ENCODE measurements at regions not wholly inside any gene's neighbourhood (a gene's known extent, or its start where the extent isn't known, plus 50 kb on each side); places are given as distances from the start of the nearest gene placed in this dataset.

DNA sequence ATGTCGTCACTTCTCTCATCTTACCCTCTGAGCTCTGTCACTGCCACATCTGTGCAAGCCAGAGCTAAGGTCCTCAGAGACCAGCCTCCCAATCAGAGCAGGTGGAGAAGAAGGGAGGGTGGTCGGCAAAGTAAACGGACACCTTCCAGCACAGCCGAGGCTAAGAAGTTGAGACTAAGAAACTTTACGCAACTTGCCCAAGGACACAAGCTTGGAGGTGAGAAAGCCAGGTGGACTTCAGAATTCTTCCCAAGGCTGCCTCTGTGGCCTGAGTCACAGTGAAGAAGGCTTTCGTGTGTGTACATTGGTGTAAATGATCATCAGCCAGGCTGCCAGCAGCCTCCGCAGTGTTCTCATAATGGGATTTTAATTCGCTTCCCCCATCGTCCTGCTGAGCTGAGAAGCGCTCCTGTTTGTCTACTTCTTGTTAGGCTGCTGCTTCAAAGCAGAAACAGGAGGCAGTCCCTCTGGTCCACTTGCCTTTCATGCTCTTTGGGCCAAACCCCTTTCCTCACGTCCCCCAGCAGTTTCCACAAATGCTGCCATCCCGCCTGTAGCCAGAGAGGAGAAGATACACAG lies 125.0 kb upstream of the RPL38 start:
- TF ChIP-seq, protein P1, sequence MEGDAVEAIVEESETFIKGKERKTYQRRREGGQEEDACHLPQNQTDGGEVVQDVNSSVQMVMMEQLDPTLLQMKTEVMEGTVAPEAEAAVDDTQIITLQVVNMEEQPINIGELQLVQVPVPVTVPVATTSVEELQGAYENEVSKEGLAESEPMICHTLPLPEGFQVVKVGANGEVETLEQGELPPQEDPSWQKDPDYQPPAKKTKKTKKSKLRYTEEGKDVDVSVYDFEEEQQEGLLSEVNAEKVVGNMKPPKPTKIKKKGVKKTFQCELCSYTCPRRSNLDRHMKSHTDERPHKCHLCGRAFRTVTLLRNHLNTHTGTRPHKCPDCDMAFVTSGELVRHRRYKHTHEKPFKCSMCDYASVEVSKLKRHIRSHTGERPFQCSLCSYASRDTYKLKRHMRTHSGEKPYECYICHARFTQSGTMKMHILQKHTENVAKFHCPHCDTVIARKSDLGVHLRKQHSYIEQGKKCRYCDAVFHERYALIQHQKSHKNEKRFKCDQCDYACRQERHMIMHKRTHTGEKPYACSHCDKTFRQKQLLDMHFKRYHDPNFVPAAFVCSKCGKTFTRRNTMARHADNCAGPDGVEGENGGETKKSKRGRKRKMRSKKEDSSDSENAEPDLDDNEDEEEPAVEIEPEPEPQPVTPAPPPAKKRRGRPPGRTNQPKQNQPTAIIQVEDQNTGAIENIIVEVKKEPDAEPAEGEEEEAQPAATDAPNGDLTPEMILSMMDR (IDR thresholded peaks at IDR 0.05): no peak
- Histone ChIP-seq H3K9me3 (peaks cover 0 to 19% (median 3%) of the 10 kb centered on the region in 11 donors), H3K36me3 (no peaks in the 10 kb centered on the region), H3K27ac (no peak overlapping the region), H3K27me3 (peaks cover 0 to 53% (median 43%) of the 10 kb centered on the region in 7 donors), H3K4me1 (no peaks in the 10 kb centered on the region), H3K4me3 (no peak overlapping the region)
- WGBS, 2 donors: 68% methylated on average over 12 of the region's 12 CpGs
- intact Hi-C loops (cut with DNase I): no loop called here
- ATAC-seq (no peak), DNase-seq (no peak)

DNA sequence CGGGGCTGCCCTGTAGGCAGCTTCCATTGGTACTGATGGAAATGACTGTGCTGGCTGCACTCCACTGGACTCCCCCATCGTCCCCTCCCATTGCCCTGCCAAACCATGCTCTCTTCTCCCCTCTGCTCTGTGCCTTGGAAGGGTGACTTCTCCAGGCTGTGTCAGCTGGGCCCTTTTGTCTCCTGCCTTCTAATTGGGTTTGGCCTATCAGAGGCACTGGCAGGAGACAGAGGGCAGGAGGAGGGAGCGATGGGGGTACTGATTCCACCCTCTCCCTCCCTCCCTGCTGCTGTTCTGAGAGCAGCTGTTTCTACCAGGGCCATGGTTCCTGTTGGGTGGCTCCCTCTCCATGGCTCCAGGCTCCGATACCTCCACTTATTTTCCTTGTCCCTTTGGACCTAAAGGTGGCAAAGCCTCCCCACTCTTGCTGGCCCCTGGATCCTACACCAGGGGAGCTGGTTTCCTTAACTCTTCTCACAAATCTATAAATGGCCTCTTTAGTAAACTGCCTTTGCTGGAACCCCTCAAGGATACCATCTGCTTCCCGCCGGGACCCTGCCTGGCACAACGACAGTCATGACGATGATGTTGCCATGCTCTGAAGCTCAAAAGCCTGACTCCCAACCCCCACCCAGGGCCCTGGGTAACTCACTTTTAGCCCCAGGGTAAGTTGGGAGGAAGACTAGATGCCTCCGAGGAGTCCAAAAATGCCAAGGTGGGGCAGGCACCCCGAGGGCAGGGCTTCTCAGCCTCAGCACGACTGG lies 123.8 kb upstream of the RPL38 start:
- intact Hi-C loops (cut with DNase I): loop anchor here in 1 of 10 donors (10.0 kb wide), 1 partner anchor 55 kb away; no protein-coding TSS in a partner anchor
- DNase-seq (no peak), ATAC-seq (no peak)
- Histone ChIP-seq H3K4me1 (no peaks in the 10 kb centered on the region), H3K27ac (no peak overlapping the region), H3K36me3 (no peaks in the 10 kb centered on the region), H3K9me3 (peaks cover 0 to 7% (median 0%) of the 10 kb centered on the region in 11 donors), H3K27me3 (peaks cover 0 to 58% (median 47%) of the 10 kb centered on the region in 7 donors), H3K4me3 (no peak overlapping the region)
- TF ChIP-seq, protein P1 (IDR thresholded peaks at IDR 0.05): no peak
- 74 to 88% methylated on average over 11 of the region's 11 CpGs for WGBS, 2 donors

DNA sequence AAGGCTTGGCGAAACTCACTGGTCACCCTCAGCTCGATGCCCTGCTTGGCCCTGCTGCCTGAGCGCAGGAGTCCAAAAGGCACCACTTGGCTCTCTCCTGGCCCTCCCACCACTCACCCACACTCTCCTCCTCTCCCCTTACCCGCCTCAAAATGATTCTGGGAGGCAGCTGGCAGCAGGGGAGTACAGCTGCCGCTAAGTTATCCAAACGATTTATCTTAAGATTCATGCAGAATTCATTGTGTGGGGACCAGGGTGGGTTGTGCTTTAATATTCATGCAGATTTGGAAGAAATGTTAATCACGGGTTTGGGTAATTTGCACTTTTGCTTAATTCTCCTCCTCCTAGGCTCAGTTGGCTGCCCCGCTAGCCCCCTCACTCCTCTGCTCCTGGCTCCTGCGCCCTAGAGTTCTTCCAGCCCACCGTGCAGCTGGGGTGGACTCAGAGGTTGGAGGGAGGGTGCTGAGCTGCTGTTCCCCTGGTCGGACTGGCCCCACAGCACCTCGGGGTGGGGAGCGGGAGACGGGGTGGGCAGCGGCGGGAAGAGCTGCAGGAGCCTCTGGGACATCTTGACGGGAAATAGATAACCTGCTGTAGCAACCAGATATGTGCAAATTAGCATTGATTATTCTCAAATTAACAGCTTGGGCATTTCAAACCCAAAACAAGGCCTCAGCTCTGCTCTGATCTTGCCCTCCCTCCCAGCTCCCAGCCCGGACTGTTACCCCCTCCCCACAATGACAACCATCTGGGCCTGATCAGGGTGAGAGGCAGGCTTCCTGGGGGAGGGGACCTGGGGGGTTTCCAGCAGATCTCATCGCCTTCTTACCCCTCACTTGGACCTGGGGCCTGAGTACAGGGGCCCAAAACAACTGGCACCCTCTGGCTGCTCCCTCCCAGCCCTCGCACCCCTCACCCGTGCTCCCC lies 122.6 kb upstream of the RPL38 start:
- TF ChIP-seq, protein P1 (IDR thresholded peaks at IDR 0.05): no peak
- H3K27ac ChIP-seq: no peak overlapping the region
- DNase-seq (no peak), ATAC-seq (no peak)
- H3K27me3 ChIP-seq: peaks cover 0 to 58% (median 47%) of the 10 kb centered on the region in 7 donors
- no peak overlapping the region for H3K4me3 ChIP-seq
- H3K9me3 ChIP-seq: peaks cover 0 to 8% (median 0%) of the 10 kb centered on the region in 11 donors
- no peaks in the 10 kb centered on the region for H3K36me3 ChIP-seq
- intact Hi-C loops (cut with DNase I): loop anchor here in 1 of 10 donors (10.0 kb wide), 1 partner anchor 56 kb away; no protein-coding TSS in a partner anchor
- WGBS, 2 donors: 28 to 32% methylated on average over 21 of the region's 21 CpGs
- no peaks in the 10 kb centered on the region for H3K4me1 ChIP-seq

DNA sequence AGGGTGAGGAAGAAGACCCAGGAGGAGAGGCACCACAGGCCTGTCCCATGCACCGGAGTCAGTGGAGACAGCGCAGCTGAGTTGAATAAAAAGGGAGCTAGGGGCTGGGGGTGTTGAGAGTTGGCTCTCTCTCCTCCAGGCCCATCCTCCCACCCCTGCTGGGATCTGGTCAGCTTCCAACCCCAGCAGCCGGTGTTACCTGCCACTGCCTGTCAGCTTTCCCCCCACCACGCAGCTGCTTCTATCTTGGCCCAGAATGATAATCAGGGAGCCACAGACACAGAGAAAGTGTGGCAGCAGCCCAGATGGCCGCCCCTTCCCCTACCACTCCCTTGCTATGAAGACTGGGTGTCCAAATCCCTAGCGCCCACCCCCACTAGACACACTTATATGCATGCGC lies 120.6 kb upstream of the RPL38 start:
- Histone ChIP-seq H3K27me3 (peaks cover 0 to 59% (median 47%) of the 10 kb centered on the region in 7 donors), H3K4me3 (no peak overlapping the region), H3K9me3 (peaks cover 0 to 8% (median 0%) of the 10 kb centered on the region in 11 donors), H3K27ac (no peak overlapping the region), H3K4me1 (no peaks in the 10 kb centered on the region), H3K36me3 (no peaks in the 10 kb centered on the region)
- WGBS, 2 donors: 47 to 59% methylated on average over 7 of the region's 7 CpGs
- ATAC-seq (no peak), DNase-seq (no peak)
- TF ChIP-seq, protein P1 (IDR thresholded peaks at IDR 0.05): no peak
- intact Hi-C loops (cut with DNase I): loop anchor here in 1 of 10 donors (10.0 kb wide), 1 partner anchor 58 kb away; no protein-coding TSS in a partner anchor
